ENCODE measurements at regions not wholly inside any gene's neighbourhood (a gene's known extent, or its start where the extent isn't known, plus 50 kb on each side); places are given as distances from the start of the nearest gene placed in this dataset.

DNA sequence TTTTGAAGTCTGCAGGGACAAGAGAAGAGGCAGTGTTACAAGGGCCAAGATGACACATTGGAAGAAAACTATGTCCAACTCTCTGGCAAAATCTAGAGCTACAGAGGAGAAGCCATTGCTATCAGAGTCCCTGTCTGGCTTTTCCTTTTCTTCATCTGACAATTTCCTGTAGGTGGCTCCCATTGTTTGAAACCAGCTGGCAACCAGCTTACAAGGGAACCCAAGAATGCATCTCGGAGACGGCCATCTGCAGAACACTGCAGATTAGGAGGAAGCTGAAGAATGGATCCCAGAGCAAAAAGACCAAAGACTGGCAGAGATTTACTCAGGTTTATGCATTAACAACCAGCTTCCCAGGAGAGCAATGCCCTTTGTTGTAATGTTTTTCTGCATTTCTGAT lies 216.2 kb upstream of the CTSO start:
- TF ChIP-seq POLR2A (IDR thresholded peaks at IDR 0.05), result no peak
- TF ChIP-seq, protein P1, sequence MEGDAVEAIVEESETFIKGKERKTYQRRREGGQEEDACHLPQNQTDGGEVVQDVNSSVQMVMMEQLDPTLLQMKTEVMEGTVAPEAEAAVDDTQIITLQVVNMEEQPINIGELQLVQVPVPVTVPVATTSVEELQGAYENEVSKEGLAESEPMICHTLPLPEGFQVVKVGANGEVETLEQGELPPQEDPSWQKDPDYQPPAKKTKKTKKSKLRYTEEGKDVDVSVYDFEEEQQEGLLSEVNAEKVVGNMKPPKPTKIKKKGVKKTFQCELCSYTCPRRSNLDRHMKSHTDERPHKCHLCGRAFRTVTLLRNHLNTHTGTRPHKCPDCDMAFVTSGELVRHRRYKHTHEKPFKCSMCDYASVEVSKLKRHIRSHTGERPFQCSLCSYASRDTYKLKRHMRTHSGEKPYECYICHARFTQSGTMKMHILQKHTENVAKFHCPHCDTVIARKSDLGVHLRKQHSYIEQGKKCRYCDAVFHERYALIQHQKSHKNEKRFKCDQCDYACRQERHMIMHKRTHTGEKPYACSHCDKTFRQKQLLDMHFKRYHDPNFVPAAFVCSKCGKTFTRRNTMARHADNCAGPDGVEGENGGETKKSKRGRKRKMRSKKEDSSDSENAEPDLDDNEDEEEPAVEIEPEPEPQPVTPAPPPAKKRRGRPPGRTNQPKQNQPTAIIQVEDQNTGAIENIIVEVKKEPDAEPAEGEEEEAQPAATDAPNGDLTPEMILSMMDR (IDR thresholded peaks at IDR 0.05), result no peak
- TF ChIP-seq POLR2AphosphoS5 (IDR thresholded peaks at IDR 0.05), result no peak

Measured in prostate gland (tissue), 2 donors.